Gastrocnemius medialis (tissue), 4 donors: ENCODE measurements at regions not wholly inside any gene's neighbourhood (a gene's known extent, or its start where the extent isn't known, plus 50 kb on each side); places are given as distances from the start of the nearest gene placed in this dataset.
"Not testable (repeated sequence)": the region's sequence is repeated elsewhere in the genome, so short reads cannot be mapped to it uniquely, and the experiment has no call there.

Source experiments
- POLR2A ChIP-seq, 2 donors: fragments of 450-650 bp; IDR thresholded peaks; one replicate each; pipeline ENCODE4 v1.6.1; 2017; ENCODE audit warnings: antibody characterized with exemption in 2 of 2, mild to moderate bottlenecking in 2 of 2, moderate library complexity in 2 of 2
- TF ChIP-seq, protein P1 (sequence below), 5 experiments: fragments of 450-650 bp in 3 of 5; fragments of 200-600 bp in 2 of 5; sonication (generic) in 2 of 5; IDR thresholded peaks in 4 of 5; conservative IDR thresholded peaks in 1 of 5; 1 replicate in 4 of 5; 2 replicates in 1 of 5; pipeline ENCODE4 v1.5.1; 2016 to 2019; ENCODE audit warnings: antibody characterized with exemption in 5 of 5, mild to moderate bottlenecking in 3 of 5, moderate library complexity in 3 of 5

DNA sequence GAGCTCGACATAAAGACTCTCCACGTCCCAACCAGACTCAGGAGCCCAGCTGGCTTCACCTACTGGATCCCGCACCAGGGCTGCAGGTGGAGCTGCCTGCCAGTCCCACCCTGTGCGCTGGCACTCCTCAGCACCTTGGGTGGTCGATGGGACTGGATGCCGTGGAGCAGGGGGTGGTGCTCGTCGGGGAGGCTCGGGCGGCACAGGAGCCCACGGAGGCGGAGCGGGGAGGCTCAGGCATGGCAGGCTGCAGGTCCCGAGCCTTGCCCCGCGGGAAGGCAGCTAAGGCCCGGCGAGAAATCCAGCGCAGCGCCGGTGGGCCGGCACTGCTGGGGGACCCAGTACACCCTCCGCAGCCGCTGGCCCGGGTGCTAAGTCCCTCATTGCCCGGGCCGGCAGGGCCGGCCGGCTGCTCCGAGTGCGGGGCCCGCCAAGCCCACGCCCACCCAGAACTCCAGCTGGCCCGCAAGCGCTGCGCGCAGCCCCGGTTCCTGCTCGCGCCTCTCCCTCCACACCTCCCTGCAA lies 1520.7 kb downstream of the SUCLG1 start:
- TF ChIP-seq, protein P1, sequence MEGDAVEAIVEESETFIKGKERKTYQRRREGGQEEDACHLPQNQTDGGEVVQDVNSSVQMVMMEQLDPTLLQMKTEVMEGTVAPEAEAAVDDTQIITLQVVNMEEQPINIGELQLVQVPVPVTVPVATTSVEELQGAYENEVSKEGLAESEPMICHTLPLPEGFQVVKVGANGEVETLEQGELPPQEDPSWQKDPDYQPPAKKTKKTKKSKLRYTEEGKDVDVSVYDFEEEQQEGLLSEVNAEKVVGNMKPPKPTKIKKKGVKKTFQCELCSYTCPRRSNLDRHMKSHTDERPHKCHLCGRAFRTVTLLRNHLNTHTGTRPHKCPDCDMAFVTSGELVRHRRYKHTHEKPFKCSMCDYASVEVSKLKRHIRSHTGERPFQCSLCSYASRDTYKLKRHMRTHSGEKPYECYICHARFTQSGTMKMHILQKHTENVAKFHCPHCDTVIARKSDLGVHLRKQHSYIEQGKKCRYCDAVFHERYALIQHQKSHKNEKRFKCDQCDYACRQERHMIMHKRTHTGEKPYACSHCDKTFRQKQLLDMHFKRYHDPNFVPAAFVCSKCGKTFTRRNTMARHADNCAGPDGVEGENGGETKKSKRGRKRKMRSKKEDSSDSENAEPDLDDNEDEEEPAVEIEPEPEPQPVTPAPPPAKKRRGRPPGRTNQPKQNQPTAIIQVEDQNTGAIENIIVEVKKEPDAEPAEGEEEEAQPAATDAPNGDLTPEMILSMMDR (IDR thresholded peaks at IDR 0.05 in 4 of 5, conservative IDR thresholded peaks at IDR 0.05 in 1 of 5): not testable (repeated sequence)
- not testable (repeated sequence) for TF ChIP-seq POLR2A (IDR thresholded peaks at IDR 0.05)
